Right lobe of liver (tissue), 6 donors: ENCODE measurements at regions not wholly inside any gene's neighbourhood (a gene's known extent, or its start where the extent isn't known, plus 50 kb on each side); places are given as distances from the start of the nearest gene placed in this dataset.

Experiments used
- ATAC-seq, 4 donors: fragments of 200-7000 bp; cut with Tn5 transposase; one replicate each; pipeline ENCODE4 v1.9.1; 2020; ENCODE audit warnings: mild to moderate bottlenecking in 4 of 4, moderate library complexity in 4 of 4
- DNase-seq, 3 donors: peaks; one replicate each; pipeline ENCODE4 v3.0.0-alpha.2; 2020
- H3K27ac ChIP-seq, 3 donors: fragments of 200-600 bp; one replicate each; pipeline ENCODE4 v1.8.0; 2022
- H3K27me3 ChIP-seq, 2 donors: fragments of 200-600 bp; one replicate each; pipeline ENCODE4 v1.8.0; 2022
- H3K36me3 ChIP-seq, 4 donors: fragments of 200-600 bp; sonication (generic) in 1 of 4; one replicate each; pipeline versions ENCODE4 v1.5.1 to v1.8.0; 2017 to 2022; ENCODE audit warnings: control low read depth in 1 of 4
- H3K4me1 ChIP-seq, 4 donors: fragments of 200-600 bp; sonication (generic) in 1 of 4; one replicate each; pipeline versions ENCODE4 v1.5.1 to v1.8.0; 2017 to 2022; ENCODE audit warnings: control low read depth in 1 of 4
- H3K4me3 ChIP-seq, 3 donors: fragments of 200-600 bp; one replicate each; pipeline ENCODE4 v1.8.0; 2022
- H3K9me3 ChIP-seq, 4 donors: fragments of 200-600 bp; sonication (generic) in 1 of 4; one replicate each; pipeline versions ENCODE4 v1.5.1 to v1.8.0; 2017 to 2022; ENCODE audit warnings: control low read depth in 1 of 4
- POLR2A ChIP-seq: fragments of 450-650 bp; IDR thresholded peaks from one replicate; pipeline ENCODE4 v1.6.1; 2017; ENCODE audit warnings: antibody characterized with exemption, mild to moderate bottlenecking
- WGBS: methylation state at CpG from one replicate; pipeline ENCODE4 v1.1.6; 2018; ENCODE audit warnings: low coverage, low lambda C conversion rate; ENCODE audit not compliant: insufficient coverage; ENCODE audit errors: missing lambda C conversion rate; 5-methylcytosine and 5-hydroxymethylcytosine counted together
- intact Hi-C, 2 donors: fragments of 100-400 bp; cut with DNase I; formaldehyde crosslinking; loops; one replicate each; pipeline versions ENCODE4 v1.11.2 to v1.14.1; 2022
- TF ChIP-seq, protein P1 (sequence below), 4 donors: fragments of 200-600 bp in 3 of 4; fragments of 450-650 bp in 1 of 4; IDR thresholded peaks; one replicate each; pipeline versions ENCODE4 v1.5.1 to v1.8.0; 2016 to 2022; ENCODE audit warnings: antibody characterized with exemption in 4 of 4, mild to moderate bottlenecking in 2 of 4
- donor health status: DM: no; HTN: yes; CAD: no.
- donor health status: DM: no; HTN: no; CAD: no.
- donor health status: DM: no; HTN: no; CAD: no.
- donor health status: DM: no; HTN: yes; CAD: no.
- donor health status: DM: no; HTN: yes; CAD: no.

- H3K36me3 ChIP-seq, result no peaks in the 10 kb centered on the region
- H3K27ac ChIP-seq, result no peak overlapping the region
- no peak overlapping the region for H3K4me3 ChIP-seq
- H3K27me3 ChIP-seq, result no peaks in the 10 kb centered on the region
- DNase-seq, result no peak
- H3K4me1 ChIP-seq, result no peaks in the 10 kb centered on the region
- TF ChIP-seq POLR2A, result no peak
- TF ChIP-seq, protein P1, sequence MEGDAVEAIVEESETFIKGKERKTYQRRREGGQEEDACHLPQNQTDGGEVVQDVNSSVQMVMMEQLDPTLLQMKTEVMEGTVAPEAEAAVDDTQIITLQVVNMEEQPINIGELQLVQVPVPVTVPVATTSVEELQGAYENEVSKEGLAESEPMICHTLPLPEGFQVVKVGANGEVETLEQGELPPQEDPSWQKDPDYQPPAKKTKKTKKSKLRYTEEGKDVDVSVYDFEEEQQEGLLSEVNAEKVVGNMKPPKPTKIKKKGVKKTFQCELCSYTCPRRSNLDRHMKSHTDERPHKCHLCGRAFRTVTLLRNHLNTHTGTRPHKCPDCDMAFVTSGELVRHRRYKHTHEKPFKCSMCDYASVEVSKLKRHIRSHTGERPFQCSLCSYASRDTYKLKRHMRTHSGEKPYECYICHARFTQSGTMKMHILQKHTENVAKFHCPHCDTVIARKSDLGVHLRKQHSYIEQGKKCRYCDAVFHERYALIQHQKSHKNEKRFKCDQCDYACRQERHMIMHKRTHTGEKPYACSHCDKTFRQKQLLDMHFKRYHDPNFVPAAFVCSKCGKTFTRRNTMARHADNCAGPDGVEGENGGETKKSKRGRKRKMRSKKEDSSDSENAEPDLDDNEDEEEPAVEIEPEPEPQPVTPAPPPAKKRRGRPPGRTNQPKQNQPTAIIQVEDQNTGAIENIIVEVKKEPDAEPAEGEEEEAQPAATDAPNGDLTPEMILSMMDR (IDR thresholded peaks at IDR 0.05), result no peak
- no peaks in the 10 kb centered on the region for H3K9me3 ChIP-seq
- WGBS, result 73% methylated on average over 6 of the region's 7 CpGs
- intact Hi-C loops, result no loop called here
- no peak for ATAC-seq
These were observed 430.6 kb upstream of the NRG3 start for GRCh38 chr10:81444242-81444929.

DNA sequence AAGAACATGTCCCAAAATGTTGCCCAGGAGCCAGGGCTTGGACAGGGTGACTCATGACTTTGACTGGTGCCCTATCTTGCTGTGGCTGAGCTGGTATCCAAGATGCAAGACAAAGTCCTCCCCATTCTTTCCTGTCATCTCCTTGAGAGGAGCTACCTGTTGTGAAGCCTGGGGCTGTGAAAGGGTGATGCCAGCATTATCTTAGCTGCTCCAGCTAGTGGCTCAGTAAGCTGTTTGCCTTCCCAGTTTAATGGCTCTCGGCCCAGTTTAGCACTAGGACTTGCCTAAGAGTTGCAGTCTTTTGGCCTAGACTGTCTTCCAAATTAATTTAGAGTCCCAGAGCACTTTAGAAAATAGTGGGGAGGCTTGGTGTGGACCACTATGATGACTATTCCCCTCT, 424.3 kb upstream of the NRG3 start:
- no peaks in the 10 kb centered on the region for H3K4me1 ChIP-seq
- peak in 1 of 4 donors; percentile 35 for ATAC-seq
- DNase-seq, result no peak
- no peak overlapping the region for H3K27ac ChIP-seq
- no peaks in the 10 kb centered on the region for H3K36me3 ChIP-seq
- intact Hi-C loops, result no loop called here
- H3K9me3 ChIP-seq, result no peaks in the 10 kb centered on the region
- 33% methylated on average over 1 of the region's 1 CpG for WGBS
- no peak overlapping the region for H3K4me3 ChIP-seq
- no peaks in the 10 kb centered on the region for H3K27me3 ChIP-seq
- no peak for TF ChIP-seq POLR2A
- TF ChIP-seq, protein P1 (IDR thresholded peaks at IDR 0.05), result no peak

- DNase-seq, result no peak
- 28% methylated on average over 2 of the region's 11 CpGs for WGBS
- Histone ChIP-seq H3K27ac (no peak overlapping the region), H3K4me3 (no peak overlapping the region), H3K4me1 (no peaks in the 10 kb centered on the region), H3K36me3 (no peaks in the 10 kb centered on the region), H3K9me3 (no peaks in the 10 kb centered on the region), H3K27me3 (no peaks in the 10 kb centered on the region)
- ATAC-seq, result peak in 1 of 4 donors; percentile 29
- TF ChIP-seq, protein P1 (IDR thresholded peaks at IDR 0.05), result no peak
- TF ChIP-seq POLR2A, result no peak
- intact Hi-C loops, result no loop called here
These were observed 402.0 kb upstream of the NRG3 start for GRCh38 chr10:81472927-81473470.

DNA sequence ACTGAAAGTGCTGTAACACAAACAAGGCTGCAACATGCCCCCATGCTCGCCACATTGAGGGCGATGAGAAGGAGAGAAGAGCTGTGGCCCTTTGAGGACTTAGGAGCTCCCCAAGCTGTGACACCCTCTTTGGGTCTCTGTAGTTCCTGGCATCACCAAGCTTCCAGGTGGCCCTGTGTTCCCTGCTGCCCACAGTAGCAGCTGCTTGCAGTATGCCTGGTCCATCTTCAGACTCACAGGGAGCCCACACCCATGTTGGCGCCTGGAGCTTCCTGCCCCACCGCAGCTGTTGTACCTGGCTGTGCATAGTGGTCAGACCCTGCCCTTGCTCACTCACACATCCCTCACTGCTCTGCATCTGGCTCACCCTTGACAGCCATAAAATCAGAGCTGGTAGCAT, 401.2 kb upstream of the NRG3 start:
- intact Hi-C loops, result no loop called here
- ATAC-seq, result peak in 1 of 4 donors; percentile 18
- Histone ChIP-seq H3K4me1 (no peaks in the 10 kb centered on the region), H3K9me3 (no peaks in the 10 kb centered on the region), H3K4me3 (no peak overlapping the region), H3K27ac (no peak overlapping the region), H3K36me3 (no peaks in the 10 kb centered on the region), H3K27me3 (no peaks in the 10 kb centered on the region)
- DNase-seq, result no peak
- 83% methylated on average over 3 of the region's 4 CpGs for WGBS
- TF ChIP-seq, protein P1 (IDR thresholded peaks at IDR 0.05), result no peak
